ENCODE measurements at regions not wholly inside any gene's neighbourhood (a gene's known extent, or its start where the extent isn't known, plus 50 kb on each side); places are given as distances from the start of the nearest gene placed in this dataset.

GRCh38 chr15:75107908-75108838, 84.8 kb downstream of the PPCDC start:
- TF ChIP-seq ETV6 (CRISPR knock-in tag; IDR thresholded peaks at IDR 0.05): no peak
- TF ChIP-seq, protein P1, sequence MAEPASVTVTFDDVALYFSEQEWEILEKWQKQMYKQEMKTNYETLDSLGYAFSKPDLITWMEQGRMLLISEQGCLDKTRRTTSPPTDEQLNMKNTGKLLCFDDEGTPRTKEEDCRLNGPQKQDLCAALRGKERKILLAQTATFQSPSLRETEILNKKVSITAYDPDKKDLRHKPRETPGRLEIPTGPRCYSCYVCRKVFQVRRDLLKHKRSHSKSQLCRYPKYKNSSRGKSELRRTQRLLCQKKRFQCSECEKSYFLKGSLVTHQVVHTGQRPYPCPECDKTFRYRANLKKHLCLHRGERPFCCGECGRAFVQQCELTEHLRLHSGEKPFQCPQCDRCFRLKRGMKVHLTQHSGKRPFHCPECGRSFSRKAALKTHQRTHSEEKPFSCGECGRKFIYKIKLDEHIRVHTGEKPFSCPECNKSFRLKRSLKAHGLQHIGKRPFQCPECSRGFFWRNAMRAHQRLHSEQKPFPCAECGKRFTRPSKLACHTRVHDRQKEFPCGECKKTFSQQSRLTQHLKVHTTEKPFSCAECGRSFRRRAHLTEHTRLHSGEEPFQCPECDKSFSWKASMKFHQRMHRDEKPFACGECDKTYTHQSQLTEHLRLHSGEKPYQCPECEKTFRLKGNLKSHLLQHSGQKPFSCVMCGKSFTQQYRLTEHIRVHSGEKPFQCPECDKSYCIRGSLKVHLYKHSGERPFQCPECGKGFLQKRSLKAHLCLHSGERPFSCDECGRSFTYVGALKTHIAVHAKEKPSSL (CRISPR knock-in tag; conservative IDR thresholded peaks at IDR 0.05): no peak
- TF ChIP-seq, protein P2, sequence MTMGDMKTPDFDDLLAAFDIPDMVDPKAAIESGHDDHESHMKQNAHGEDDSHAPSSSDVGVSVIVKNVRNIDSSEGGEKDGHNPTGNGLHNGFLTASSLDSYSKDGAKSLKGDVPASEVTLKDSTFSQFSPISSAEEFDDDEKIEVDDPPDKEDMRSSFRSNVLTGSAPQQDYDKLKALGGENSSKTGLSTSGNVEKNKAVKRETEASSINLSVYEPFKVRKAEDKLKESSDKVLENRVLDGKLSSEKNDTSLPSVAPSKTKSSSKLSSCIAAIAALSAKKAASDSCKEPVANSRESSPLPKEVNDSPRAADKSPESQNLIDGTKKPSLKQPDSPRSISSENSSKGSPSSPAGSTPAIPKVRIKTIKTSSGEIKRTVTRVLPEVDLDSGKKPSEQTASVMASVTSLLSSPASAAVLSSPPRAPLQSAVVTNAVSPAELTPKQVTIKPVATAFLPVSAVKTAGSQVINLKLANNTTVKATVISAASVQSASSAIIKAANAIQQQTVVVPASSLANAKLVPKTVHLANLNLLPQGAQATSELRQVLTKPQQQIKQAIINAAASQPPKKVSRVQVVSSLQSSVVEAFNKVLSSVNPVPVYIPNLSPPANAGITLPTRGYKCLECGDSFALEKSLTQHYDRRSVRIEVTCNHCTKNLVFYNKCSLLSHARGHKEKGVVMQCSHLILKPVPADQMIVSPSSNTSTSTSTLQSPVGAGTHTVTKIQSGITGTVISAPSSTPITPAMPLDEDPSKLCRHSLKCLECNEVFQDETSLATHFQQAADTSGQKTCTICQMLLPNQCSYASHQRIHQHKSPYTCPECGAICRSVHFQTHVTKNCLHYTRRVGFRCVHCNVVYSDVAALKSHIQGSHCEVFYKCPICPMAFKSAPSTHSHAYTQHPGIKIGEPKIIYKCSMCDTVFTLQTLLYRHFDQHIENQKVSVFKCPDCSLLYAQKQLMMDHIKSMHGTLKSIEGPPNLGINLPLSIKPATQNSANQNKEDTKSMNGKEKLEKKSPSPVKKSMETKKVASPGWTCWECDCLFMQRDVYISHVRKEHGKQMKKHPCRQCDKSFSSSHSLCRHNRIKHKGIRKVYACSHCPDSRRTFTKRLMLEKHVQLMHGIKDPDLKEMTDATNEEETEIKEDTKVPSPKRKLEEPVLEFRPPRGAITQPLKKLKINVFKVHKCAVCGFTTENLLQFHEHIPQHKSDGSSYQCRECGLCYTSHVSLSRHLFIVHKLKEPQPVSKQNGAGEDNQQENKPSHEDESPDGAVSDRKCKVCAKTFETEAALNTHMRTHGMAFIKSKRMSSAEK (CRISPR knock-in tag; IDR thresholded peaks at IDR 0.05; ENCODE audit: borderline replicate concordance): no peak
- TF ChIP-seq, protein P3, sequence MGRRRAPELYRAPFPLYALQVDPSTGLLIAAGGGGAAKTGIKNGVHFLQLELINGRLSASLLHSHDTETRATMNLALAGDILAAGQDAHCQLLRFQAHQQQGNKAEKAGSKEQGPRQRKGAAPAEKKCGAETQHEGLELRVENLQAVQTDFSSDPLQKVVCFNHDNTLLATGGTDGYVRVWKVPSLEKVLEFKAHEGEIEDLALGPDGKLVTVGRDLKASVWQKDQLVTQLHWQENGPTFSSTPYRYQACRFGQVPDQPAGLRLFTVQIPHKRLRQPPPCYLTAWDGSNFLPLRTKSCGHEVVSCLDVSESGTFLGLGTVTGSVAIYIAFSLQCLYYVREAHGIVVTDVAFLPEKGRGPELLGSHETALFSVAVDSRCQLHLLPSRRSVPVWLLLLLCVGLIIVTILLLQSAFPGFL (CRISPR knock-in tag; IDR thresholded peaks at IDR 0.05; ENCODE audit: borderline replicate concordance): no peak
- TF ChIP-seq, protein P4, sequence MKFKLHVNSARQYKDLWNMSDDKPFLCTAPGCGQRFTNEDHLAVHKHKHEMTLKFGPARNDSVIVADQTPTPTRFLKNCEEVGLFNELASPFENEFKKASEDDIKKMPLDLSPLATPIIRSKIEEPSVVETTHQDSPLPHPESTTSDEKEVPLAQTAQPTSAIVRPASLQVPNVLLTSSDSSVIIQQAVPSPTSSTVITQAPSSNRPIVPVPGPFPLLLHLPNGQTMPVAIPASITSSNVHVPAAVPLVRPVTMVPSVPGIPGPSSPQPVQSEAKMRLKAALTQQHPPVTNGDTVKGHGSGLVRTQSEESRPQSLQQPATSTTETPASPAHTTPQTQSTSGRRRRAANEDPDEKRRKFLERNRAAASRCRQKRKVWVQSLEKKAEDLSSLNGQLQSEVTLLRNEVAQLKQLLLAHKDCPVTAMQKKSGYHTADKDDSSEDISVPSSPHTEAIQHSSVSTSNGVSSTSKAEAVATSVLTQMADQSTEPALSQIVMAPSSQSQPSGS (CRISPR knock-in tag; IDR thresholded peaks at IDR 0.05; ENCODE audit: borderline replicate concordance, low read depth): no peak
- H3K27me3 Mint-ChIP-seq (ENCODE audit: low read depth): peaks cover 2% of the 10 kb centered on the region; the same call in 1 of the 2 replicates
- no peak overlapping the region for H3K27ac Mint-ChIP-seq
- DNase-seq (ENCODE audit: low spot score): no peak
- H3K4me1 Mint-ChIP-seq: no peaks in the 10 kb centered on the region
- H3K36me3 Mint-ChIP-seq: no peaks in the 10 kb centered on the region
- no peak overlapping the region for H3K4me3 Mint-ChIP-seq
- ATAC-seq: no peak
- peaks cover 3% of the 10 kb centered on the region for H3K9me3 Mint-ChIP-seq
- CTCF ChIA-PET: interaction anchor here (0.5 to 1.3 kb wide), 5 partner anchors 14 to 94 kb away, joined by 3 to 6 read pairs (median 3); partner anchors contain the start of gene C15orf39
- POLR2A ChIA-PET: no interaction called here

DNA sequence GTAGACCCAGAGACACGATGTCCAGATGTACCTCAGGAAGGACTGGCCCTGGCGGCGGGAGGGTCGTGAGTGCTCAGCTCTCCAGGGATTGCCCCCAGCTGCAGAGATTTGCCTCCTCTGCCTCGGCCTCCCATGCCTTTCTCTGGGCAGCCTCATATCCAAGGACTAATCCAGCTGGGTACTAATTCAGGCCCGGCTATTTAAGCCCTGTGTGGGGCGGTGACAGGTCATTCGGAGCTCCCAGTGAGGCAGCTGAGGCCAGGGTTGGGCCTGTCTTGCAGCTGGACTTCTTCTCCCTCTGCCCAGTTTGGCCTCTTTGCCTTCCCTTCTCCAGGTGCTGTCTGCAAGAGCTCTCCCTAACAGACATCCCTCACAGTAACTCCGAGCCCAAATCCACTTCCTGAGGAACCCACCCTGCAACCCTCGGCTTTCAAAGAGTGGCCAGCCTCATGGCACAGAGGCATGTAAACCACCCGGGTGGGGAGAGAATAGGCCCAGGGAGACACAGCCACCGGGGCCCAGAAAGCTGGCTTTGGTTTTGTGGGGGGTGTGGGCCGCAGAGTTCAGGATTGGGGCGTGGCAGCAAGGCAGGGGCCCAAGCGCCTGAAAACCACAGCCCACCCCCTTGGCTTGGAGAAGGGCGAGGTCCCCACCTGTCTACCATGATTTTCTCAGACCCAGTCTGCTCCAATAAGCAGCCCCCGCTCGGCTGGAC, 85.8 kb downstream of the PPCDC start:
- CTCF ChIA-PET: interaction anchor here (0.5 to 1.3 kb wide), 5 partner anchors 73 to 820 kb away, joined by 3 read pairs; partner anchors contain the start of gene C15orf39
- peaks cover 6% of the 10 kb centered on the region for H3K9me3 Mint-ChIP-seq
- H3K27me3 Mint-ChIP-seq (ENCODE audit: low read depth): peaks cover 3% of the 10 kb centered on the region; the same call in 1 of the 2 replicates
- no peak overlapping the region for H3K4me3 Mint-ChIP-seq
- no peak for DNase-seq (ENCODE audit: low spot score)
- 0 out of 2 replicates have a peak, but pooled peaks cover 1% of the 10 kb centered on the region for H3K36me3 Mint-ChIP-seq
- no peak for ATAC-seq
- POLR2A ChIA-PET: no interaction called here
- TF ChIP-seq, protein P5, sequence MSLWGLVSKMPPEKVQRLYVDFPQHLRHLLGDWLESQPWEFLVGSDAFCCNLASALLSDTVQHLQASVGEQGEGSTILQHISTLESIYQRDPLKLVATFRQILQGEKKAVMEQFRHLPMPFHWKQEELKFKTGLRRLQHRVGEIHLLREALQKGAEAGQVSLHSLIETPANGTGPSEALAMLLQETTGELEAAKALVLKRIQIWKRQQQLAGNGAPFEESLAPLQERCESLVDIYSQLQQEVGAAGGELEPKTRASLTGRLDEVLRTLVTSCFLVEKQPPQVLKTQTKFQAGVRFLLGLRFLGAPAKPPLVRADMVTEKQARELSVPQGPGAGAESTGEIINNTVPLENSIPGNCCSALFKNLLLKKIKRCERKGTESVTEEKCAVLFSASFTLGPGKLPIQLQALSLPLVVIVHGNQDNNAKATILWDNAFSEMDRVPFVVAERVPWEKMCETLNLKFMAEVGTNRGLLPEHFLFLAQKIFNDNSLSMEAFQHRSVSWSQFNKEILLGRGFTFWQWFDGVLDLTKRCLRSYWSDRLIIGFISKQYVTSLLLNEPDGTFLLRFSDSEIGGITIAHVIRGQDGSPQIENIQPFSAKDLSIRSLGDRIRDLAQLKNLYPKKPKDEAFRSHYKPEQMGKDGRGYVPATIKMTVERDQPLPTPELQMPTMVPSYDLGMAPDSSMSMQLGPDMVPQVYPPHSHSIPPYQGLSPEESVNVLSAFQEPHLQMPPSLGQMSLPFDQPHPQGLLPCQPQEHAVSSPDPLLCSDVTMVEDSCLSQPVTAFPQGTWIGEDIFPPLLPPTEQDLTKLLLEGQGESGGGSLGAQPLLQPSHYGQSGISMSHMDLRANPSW (CRISPR knock-in tag; conservative IDR thresholded peaks at IDR 0.05; ENCODE audit: low read depth): no peak
- no peak for TF ChIP-seq AR (CRISPR knock-in tag; IDR thresholded peaks at IDR 0.05)
- no peak for TF ChIP-seq E2F1 (CRISPR knock-in tag; IDR thresholded peaks at IDR 0.05)
- no peak for TF ChIP-seq SOX15 (CRISPR knock-in tag; IDR thresholded peaks at IDR 0.05)
- no peak for TF ChIP-seq CREB1 (CRISPR knock-in tag; IDR thresholded peaks at IDR 0.05)
- no peak for TF ChIP-seq TEAD4 (CRISPR knock-in tag; IDR thresholded peaks at IDR 0.05)
- no peaks in the 10 kb centered on the region for H3K4me1 Mint-ChIP-seq
- H3K27ac Mint-ChIP-seq: no peak overlapping the region
